ENCODE measurements at regions not wholly inside any gene's neighbourhood (a gene's known extent, or its start where the extent isn't known, plus 50 kb on each side); places are given as distances from the start of the nearest gene placed in this dataset.

DNA sequence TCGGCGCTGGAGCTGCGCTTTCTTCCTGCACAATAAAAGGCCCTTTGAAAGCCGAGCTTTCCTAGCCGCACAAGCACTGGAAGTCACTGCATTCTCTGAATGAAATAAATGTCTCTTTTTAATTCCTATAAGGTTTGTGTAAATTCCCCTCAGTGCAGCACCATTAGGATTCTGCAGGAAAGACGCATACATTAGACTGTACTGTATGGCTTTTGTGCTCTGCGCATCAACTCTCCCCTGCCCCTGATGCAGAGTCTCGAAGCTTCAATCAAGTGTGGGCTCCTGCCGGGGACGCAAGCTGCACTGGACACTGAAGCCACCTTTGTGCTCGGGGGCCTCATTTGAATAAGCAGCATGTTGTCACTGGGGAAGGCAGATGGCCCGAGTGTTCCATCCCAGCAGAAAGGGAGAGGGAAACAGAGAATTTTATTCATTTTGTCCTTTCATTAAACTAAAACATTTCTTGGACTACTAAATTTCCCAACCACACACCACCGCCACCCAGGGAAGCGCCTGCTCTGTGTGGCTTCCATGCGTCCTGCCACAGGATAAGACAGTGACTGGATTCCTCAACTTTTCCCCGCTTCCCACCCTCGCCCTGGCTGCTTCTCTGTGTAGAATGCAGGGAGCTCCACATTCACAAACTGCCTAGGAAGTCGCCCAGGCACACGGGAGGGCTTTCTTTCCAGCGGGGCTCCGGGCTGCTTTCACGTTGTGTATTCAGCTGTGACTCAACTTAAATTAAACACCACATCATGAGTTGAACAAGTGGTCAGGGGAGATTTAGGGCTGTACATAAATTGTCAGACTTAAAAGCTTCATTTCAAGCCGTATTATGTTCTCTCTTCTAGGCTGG is 635.4 kb downstream of the IRX1 start:
- in situ Hi-C loops (cut with HindIII; ENCODE audit: low sequenced_read_pairs) = no loop called here
- H3K4me3 ChIP-seq (ENCODE audit: low read depth, low read length) = no peak overlapping the region
- no peak for TF ChIP-seq CTCF (IDR thresholded peaks at IDR 0.05; ENCODE audit: low read depth, low read length)
- DNase-seq (ENCODE audit: low read depth, low spot score) = no peak

GRCh38 chr5:4232084-4232483 is 636.5 kb downstream of the IRX1 start:
- in situ Hi-C loops (cut with HindIII; ENCODE audit: low sequenced_read_pairs) = no loop called here
- H3K4me3 ChIP-seq (ENCODE audit: low read depth, low read length) = no peak overlapping the region
- no peak for TF ChIP-seq CTCF (IDR thresholded peaks at IDR 0.05; ENCODE audit: low read depth, low read length)
- no peak for DNase-seq (ENCODE audit: low read depth, low spot score)

- H3K4me3 ChIP-seq (ENCODE audit: low read depth, low read length) = no peak overlapping the region
- no peak for DNase-seq (ENCODE audit: low read depth, low spot score)
- no peak for TF ChIP-seq CTCF (IDR thresholded peaks at IDR 0.05; ENCODE audit: low read depth, low read length)
- in situ Hi-C loops (cut with HindIII; ENCODE audit: low sequenced_read_pairs) = no loop called here
These were observed 638.0 kb downstream of the IRX1 start for GRCh38 chr5:4233671-4234070.

GRCh38 chr5:4243479-4244264 is 648.0 kb downstream of the IRX1 start:
- DNase-seq (ENCODE audit: low read depth, low spot score) = no peak
- in situ Hi-C loops (cut with HindIII; ENCODE audit: low sequenced_read_pairs) = no loop called here
- H3K4me3 ChIP-seq (ENCODE audit: low read depth, low read length) = no peak overlapping the region
- no peak for TF ChIP-seq CTCF (IDR thresholded peaks at IDR 0.05; ENCODE audit: low read depth, low read length)

GRCh38 chr5:4244306-4244705 is 648.7 kb downstream of the IRX1 start:
- TF ChIP-seq CTCF (IDR thresholded peaks at IDR 0.05; ENCODE audit: low read depth, low read length) = no peak
- in situ Hi-C loops (cut with HindIII; ENCODE audit: low sequenced_read_pairs) = no loop called here
- DNase-seq (ENCODE audit: low read depth, low spot score) = no peak
- H3K4me3 ChIP-seq (ENCODE audit: low read depth, low read length) = no peak overlapping the region

GRCh38 chr5:4245076-4245475 is 649.4 kb downstream of the IRX1 start:
- no peak for DNase-seq (ENCODE audit: low read depth, low spot score)
- TF ChIP-seq CTCF (IDR thresholded peaks at IDR 0.05; ENCODE audit: low read depth, low read length) = no peak
- H3K4me3 ChIP-seq (ENCODE audit: low read depth, low read length) = no peak overlapping the region
- in situ Hi-C loops (cut with HindIII; ENCODE audit: low sequenced_read_pairs) = no loop called here

All from astrocyte of the spinal cord (primary cell).